Loucy (cell line): ENCODE measurements at regions not wholly inside any gene's neighbourhood (a gene's known extent, or its start where the extent isn't known, plus 50 kb on each side); places are given as distances from the start of the nearest gene placed in this dataset.

Experiments used
- H2AFZ ChIP-seq: fragments of 200-600 bp; sonication (generic); 2 replicates; pipeline ENCODE4 v1.6.0; 2016; ENCODE audit warnings: antibody characterized with exemption, mild to moderate bottlenecking, low read length, moderate library complexity
- H3F3A ChIP-seq: fragments of 200-600 bp; 2 replicates; pipeline ENCODE4 v1.6.0; 2016; ENCODE audit warnings: antibody characterized with exemption, low read depth, mild to moderate bottlenecking
- H3K27me3 ChIP-seq: fragments of 200-600 bp; sonication (generic); 2 replicates; pipeline ENCODE4 v1.6.1; 2014; ENCODE audit warnings: low read length, mild to moderate bottlenecking; ENCODE audit not compliant: insufficient read depth, poor library complexity, severe bottlenecking
- H3K36me3 ChIP-seq: fragments of 200-600 bp; sonication (generic); 2 replicates; pipeline ENCODE4 v1.6.1; 2016; ENCODE audit warnings: low read length; ENCODE audit not compliant: insufficient read depth
- H3K4me1 ChIP-seq: fragments of 200-600 bp; sonication (generic); 2 replicates; pipeline ENCODE4 v1.5.1; 2014; ENCODE audit warnings: low read length, mild to moderate bottlenecking; ENCODE audit not compliant: insufficient read depth, poor library complexity, severe bottlenecking
- H3K4me2 ChIP-seq: fragments of 200-600 bp; sonication (generic); 2 replicates; pipeline ENCODE4 v1.6.0; 2014; ENCODE audit warnings: antibody characterized with exemption, low read length, low read depth, mild to moderate bottlenecking; ENCODE audit not compliant: poor library complexity, severe bottlenecking
- H3K4me3 ChIP-seq: fragments of 200-600 bp; sonication (generic); 2 replicates; pipeline ENCODE4 v1.5.1; 2014; ENCODE audit warnings: low read length, mild to moderate bottlenecking, mixed read lengths; ENCODE audit not compliant: poor library complexity, severe bottlenecking
- H3K79me2 ChIP-seq: fragments of 200-600 bp; sonication (generic); 2 replicates; pipeline ENCODE4 v1.6.1; 2014; ENCODE audit warnings: low read length; ENCODE audit not compliant: insufficient read depth
- H3K9ac ChIP-seq: fragments of 200-600 bp; sonication (generic); 2 replicates; pipeline ENCODE4 v1.6.0; 2014; ENCODE audit warnings: mild to moderate bottlenecking, low read depth, low read length, moderate library complexity; ENCODE audit not compliant: poor library complexity, severe bottlenecking
- H3K9me2 ChIP-seq: fragments of 200-600 bp; sonication (generic); replicated peaks from 2 replicates; pipeline ENCODE4 v1.6.1; 2016; ENCODE audit warnings: low read depth, low read length, mixed read lengths
- H3K9me3 ChIP-seq: fragments of 200-600 bp; sonication (generic); 2 replicates; pipeline ENCODE4 v1.6.1; 2014; ENCODE audit warnings: mild to moderate bottlenecking, antibody characterized with exemption, low read length, low read depth; ENCODE audit not compliant: insufficient read depth
- H4K20me1 ChIP-seq: fragments of 200-600 bp; sonication (generic); 2 replicates; pipeline ENCODE4 v1.6.0; 2014; ENCODE audit warnings: antibody characterized with exemption, low read length, mild to moderate bottlenecking; ENCODE audit not compliant: insufficient read depth, poor library complexity, severe bottlenecking
- EZH2phosphoT487 ChIP-seq: fragments of 200-600 bp; IDR thresholded peaks from 2 replicates; pipeline ENCODE4 v1.6.1; 2018; ENCODE audit warnings: antibody characterized with exemption, mild to moderate bottlenecking, moderate library complexity, borderline replicate concordance
- TF ChIP-seq, protein P1 (sequence below): fragments of 200-600 bp; sonication (generic); conservative IDR thresholded peaks from 2 replicates; pipeline ENCODE4 v1.5.1; 2014; ENCODE audit warnings: mild to moderate bottlenecking, antibody characterized with exemption, low read length

DNA sequence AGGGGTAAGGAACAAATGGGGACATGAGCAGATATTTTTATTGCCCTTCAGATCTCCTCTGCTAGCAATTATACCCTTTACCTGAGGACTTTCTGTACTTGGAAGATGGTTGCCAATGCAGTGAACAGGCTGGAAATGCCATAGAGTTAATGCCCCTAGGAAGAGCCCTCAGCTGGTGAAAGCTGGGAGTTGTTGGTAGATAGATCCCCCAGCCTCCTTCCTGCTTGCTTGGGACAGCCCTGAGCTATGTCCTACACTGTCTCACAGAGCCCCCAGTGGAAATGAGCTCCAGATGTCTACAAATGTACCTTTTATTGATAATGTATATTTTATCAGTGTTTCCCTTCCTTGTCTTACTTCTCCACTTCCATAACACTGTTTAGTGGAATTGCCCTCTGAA is 87.6 kb upstream of the PAK5 start:
- H3K4me1 ChIP-seq, result no peaks in the 10 kb centered on the region
- no peaks in the 10 kb centered on the region for H4K20me1 ChIP-seq
- no peaks in the 10 kb centered on the region for H3K9me3 ChIP-seq
- no peak overlapping the region for H3K4me2 ChIP-seq
- no peaks in the 10 kb centered on the region for H3K36me3 ChIP-seq
- no peaks in the 10 kb centered on the region for H3K27me3 ChIP-seq
- TF ChIP-seq EZH2phosphoT487, result no peak
- TF ChIP-seq, protein P1, sequence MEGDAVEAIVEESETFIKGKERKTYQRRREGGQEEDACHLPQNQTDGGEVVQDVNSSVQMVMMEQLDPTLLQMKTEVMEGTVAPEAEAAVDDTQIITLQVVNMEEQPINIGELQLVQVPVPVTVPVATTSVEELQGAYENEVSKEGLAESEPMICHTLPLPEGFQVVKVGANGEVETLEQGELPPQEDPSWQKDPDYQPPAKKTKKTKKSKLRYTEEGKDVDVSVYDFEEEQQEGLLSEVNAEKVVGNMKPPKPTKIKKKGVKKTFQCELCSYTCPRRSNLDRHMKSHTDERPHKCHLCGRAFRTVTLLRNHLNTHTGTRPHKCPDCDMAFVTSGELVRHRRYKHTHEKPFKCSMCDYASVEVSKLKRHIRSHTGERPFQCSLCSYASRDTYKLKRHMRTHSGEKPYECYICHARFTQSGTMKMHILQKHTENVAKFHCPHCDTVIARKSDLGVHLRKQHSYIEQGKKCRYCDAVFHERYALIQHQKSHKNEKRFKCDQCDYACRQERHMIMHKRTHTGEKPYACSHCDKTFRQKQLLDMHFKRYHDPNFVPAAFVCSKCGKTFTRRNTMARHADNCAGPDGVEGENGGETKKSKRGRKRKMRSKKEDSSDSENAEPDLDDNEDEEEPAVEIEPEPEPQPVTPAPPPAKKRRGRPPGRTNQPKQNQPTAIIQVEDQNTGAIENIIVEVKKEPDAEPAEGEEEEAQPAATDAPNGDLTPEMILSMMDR, result no peak
- no peaks in the 10 kb centered on the region for H3F3A ChIP-seq
- no peak overlapping the region for H2AFZ ChIP-seq
- H3K4me3 ChIP-seq, result no peak overlapping the region
- H3K79me2 ChIP-seq, result no peaks in the 10 kb centered on the region
- H3K9ac ChIP-seq, result no peak overlapping the region
- H3K9me2 ChIP-seq, result no peaks in the 10 kb centered on the region

DNA sequence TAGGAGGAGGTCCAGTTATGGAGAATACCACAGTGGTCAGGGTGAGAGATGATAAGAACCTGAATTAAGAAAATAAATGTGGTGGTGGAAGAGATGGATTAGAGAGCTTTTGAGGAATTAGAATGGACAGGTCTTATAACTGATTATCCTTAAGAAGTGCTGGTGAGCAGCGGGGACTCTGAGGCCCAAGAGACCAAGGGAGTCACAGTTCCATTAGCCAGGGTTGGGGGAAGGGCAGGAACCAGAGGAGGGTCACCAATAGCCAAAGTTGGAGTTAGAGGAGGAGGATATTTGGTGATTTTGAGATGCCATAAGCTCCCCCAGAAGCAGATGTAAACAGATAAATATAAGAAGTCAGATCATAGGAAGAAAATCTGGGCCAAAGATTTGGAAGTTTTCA is 87.1 kb upstream of the PAK5 start:
- no peak overlapping the region for H3K9ac ChIP-seq
- no peak overlapping the region for H2AFZ ChIP-seq
- H3K36me3 ChIP-seq, result no peaks in the 10 kb centered on the region
- H3K4me2 ChIP-seq, result no peak overlapping the region
- H3K4me1 ChIP-seq, result no peaks in the 10 kb centered on the region
- H3K9me3 ChIP-seq, result no peaks in the 10 kb centered on the region
- H3K4me3 ChIP-seq, result no peak overlapping the region
- H3K27me3 ChIP-seq, result no peaks in the 10 kb centered on the region
- no peak for TF ChIP-seq EZH2phosphoT487
- TF ChIP-seq, protein P1, result no peak
- H3K79me2 ChIP-seq, result no peaks in the 10 kb centered on the region
- no peaks in the 10 kb centered on the region for H4K20me1 ChIP-seq
- H3K9me2 ChIP-seq, result no peaks in the 10 kb centered on the region
- no peaks in the 10 kb centered on the region for H3F3A ChIP-seq

DNA sequence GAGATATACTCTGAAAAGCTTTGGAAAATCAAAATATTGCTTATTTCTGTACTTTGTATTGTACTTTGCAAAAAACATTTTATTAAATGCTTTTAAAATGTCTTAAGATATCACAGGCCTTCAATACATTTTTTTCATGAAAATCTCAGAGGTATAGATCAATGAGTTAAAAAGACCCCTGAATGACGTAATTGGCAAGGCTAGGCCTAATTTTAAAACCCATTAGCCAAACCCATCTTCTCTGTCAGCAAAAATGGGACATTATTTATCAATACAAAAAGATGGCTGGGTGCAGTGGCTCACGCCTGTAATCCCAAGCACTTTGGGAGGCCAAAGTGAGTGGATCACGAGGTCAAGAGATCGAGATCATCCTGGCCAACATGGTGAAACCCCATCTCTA is 84.8 kb upstream of the PAK5 start:
- TF ChIP-seq, protein P1, result no peak
- no peak for TF ChIP-seq EZH2phosphoT487
- H3K9ac ChIP-seq, result no peak overlapping the region

More for the DNA sequence above, 84.8 kb upstream of the PAK5 start:
- Histone ChIP-seq H3K9me3 (no peaks in the 10 kb centered on the region), H3K79me2 (no peaks in the 10 kb centered on the region), H3K4me3 (no peak overlapping the region), H3K27me3 (no peaks in the 10 kb centered on the region), H3F3A (no peaks in the 10 kb centered on the region), H3K9me2 (no peaks in the 10 kb centered on the region), H4K20me1 (no peaks in the 10 kb centered on the region), H3K4me1 (no peaks in the 10 kb centered on the region), H3K36me3 (no peaks in the 10 kb centered on the region), H2AFZ (no peak overlapping the region), H3K4me2 (no peak overlapping the region)
